WTC11 (cell line): ENCODE measurements at regions not wholly inside any gene's neighbourhood (a gene's known extent, or its start where the extent isn't known, plus 50 kb on each side); places are given as distances from the start of the nearest gene placed in this dataset.

Experiments
- ATAC-seq: fragments of 200-7000 bp; cut with Tn5 transposase; 2 replicates; pipeline ENCODE4 v1.10.0; 2021; ENCODE audit warnings: mild to moderate bottlenecking, moderate library complexity
- CTCF ChIA-PET: fragments of 300-600 bp; sonication (Branson Sonifier 250); formaldehyde crosslinking; loops from one replicate; lab custom pipeline; 2021; ENCODE audit warnings: antibody characterized with exemption; lab: Charles Lee
- POLR2A ChIA-PET: fragments of 350-600 bp; sonication (Branson Sonifier 250); formaldehyde crosslinking; loops from one replicate; lab custom pipeline; 2021; ENCODE audit warnings: antibody characterized with exemption; lab: Charles Lee
- DNase-seq: peaks from one replicate; pipeline ENCODE4 v3.0.0; 2021; ENCODE audit warnings: low spot score
- H3K27ac Mint-ChIP-seq: 2 replicates; pipeline ENCODE4 v1.8.0; 2021; ENCODE audit warnings: mixed read lengths
- H3K27me3 Mint-ChIP-seq: 2 replicates; pipeline ENCODE4 v1.8.0; 2021; ENCODE audit warnings: low read depth, mild to moderate bottlenecking, moderate library complexity, mixed read lengths
- H3K36me3 Mint-ChIP-seq: 2 replicates; pipeline ENCODE4 v1.8.0; 2021; ENCODE audit warnings: mixed read lengths
- H3K4me1 Mint-ChIP-seq: 2 replicates; pipeline ENCODE4 v1.8.0; 2022; ENCODE audit warnings: mixed read lengths
- H3K4me3 Mint-ChIP-seq: 2 replicates; pipeline ENCODE4 v1.8.0; 2021; ENCODE audit warnings: mild to moderate bottlenecking, moderate library complexity, mixed read lengths
- H3K9me3 Mint-ChIP-seq: 2 replicates; pipeline ENCODE4 v1.8.0; 2021; ENCODE audit warnings: mixed read lengths
- CBFB ChIP-seq: sonication (generic); formaldehyde crosslinking; IDR thresholded peaks from 2 replicates; pipeline ENCODE4 v1.8.1; 2022; ENCODE audit warnings: mild to moderate bottlenecking, low read depth, missing genetic modification reagents
- CREB1 ChIP-seq: sonication (generic); formaldehyde crosslinking; IDR thresholded peaks from 2 replicates; pipeline ENCODE4 v1.8.0; 2023; ENCODE audit warnings: mild to moderate bottlenecking, missing genetic modification reagents
- ESRRA ChIP-seq: sonication (generic); formaldehyde crosslinking; IDR thresholded peaks from 2 replicates; pipeline ENCODE4 v1.8.1; 2022; ENCODE audit warnings: mild to moderate bottlenecking, missing genetic modification reagents, borderline replicate concordance
- FOXP1 ChIP-seq: sonication (generic); formaldehyde crosslinking; IDR thresholded peaks from 2 replicates; pipeline ENCODE4 v1.8.0; 2022; ENCODE audit warnings: missing genetic modification reagents, mild to moderate bottlenecking, moderate library complexity, borderline replicate concordance
- MXD4 ChIP-seq: fragments of 250-450 bp; sonication (Bioruptor Pico); IDR thresholded peaks from 2 replicates; pipeline ENCODE4 v1.8.0; 2021; ENCODE audit warnings: mild to moderate bottlenecking, moderate library complexity, borderline replicate concordance
- NFYB ChIP-seq: sonication (generic); formaldehyde crosslinking; conservative IDR thresholded peaks from 2 replicates; pipeline ENCODE4 v1.8.0; 2022; ENCODE audit warnings: low read depth, missing genetic modification reagents
- NR3C1 ChIP-seq: sonication (generic); formaldehyde crosslinking; conservative IDR thresholded peaks from 2 replicates; pipeline ENCODE4 v1.8.1; 2023; ENCODE audit warnings: low read depth, mild to moderate bottlenecking, missing genetic modification reagents
- RELA ChIP-seq: sonication (generic); formaldehyde crosslinking; IDR thresholded peaks from 2 replicates; pipeline ENCODE4 v1.8.1; 2022; ENCODE audit warnings: missing genetic modification reagents, mild to moderate bottlenecking, borderline replicate concordance
- TP53 ChIP-seq: sonication (generic); formaldehyde crosslinking; IDR thresholded peaks from 2 replicates; pipeline ENCODE4 v1.8.1; 2023; ENCODE audit warnings: mild to moderate bottlenecking, missing genetic modification reagents
- ZNF423 ChIP-seq: fragments of 250-450 bp; sonication (Bioruptor Pico); IDR thresholded peaks from 2 replicates; pipeline ENCODE4 v2.1.2; 2022; ENCODE audit warnings: mild to moderate bottlenecking, moderate library complexity
- TF ChIP-seq, protein P1 (sequence below): sonication (generic); formaldehyde crosslinking; IDR thresholded peaks from 2 replicates; pipeline ENCODE4 v1.8.1; 2022; ENCODE audit warnings: low read depth, mild to moderate bottlenecking, moderate library complexity, missing genetic modification reagents, borderline replicate concordance
- TF ChIP-seq, protein P2 (sequence below): fragments of 250-450 bp; sonication (Bioruptor Pico); IDR thresholded peaks from 2 replicates; pipeline ENCODE4 v2.1.2; 2022; ENCODE audit warnings: mild to moderate bottlenecking, moderate library complexity
- TF ChIP-seq, protein P3 (sequence below): sonication (generic); formaldehyde crosslinking; IDR thresholded peaks from 2 replicates; pipeline ENCODE4 v1.8.0; 2022; ENCODE audit warnings: mild to moderate bottlenecking, missing genetic modification reagents
- TF ChIP-seq, protein P4 (sequence below): fragments of 250-450 bp; sonication (Bioruptor Pico); IDR thresholded peaks from 2 replicates; pipeline ENCODE4 v1.8.0; 2021; ENCODE audit warnings: mild to moderate bottlenecking
- TF ChIP-seq, protein P5 (sequence below): sonication (generic); formaldehyde crosslinking; IDR thresholded peaks from 2 replicates; pipeline ENCODE4 v1.8.1; 2022; ENCODE audit warnings: low read depth, missing genetic modification reagents, borderline replicate concordance
- TF ChIP-seq, protein P6 (sequence below): fragments of 250-450 bp; sonication (Bioruptor Pico); IDR thresholded peaks from 2 replicates; pipeline ENCODE4 v1.9.0; 2021; ENCODE audit warnings: mild to moderate bottlenecking, borderline replicate concordance

DNA sequence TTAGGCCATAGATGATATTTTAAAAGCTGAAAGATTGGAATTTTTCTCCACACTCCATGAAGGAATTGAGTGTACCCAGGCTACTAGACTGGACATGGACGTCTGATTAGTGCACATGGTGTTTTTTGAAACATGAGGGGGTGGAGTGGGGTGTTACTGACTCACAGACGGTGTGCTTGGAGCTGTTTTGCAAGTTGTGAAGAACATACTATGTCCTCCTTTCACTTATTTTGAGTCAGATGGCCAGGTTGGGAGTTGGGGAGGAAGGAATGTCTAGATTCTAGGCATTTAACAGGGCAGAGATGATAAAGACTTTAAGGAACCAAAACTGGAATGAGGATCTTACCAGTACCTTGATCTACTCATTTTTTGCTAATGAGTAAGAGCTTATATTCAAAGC lies 158.1 kb upstream of the MTNR1B start:
- Mint-ChIP-seq H3K4me3 (no peak overlapping the region), H3K9me3 (peaks cover 13% of the 10 kb centered on the region), H3K27me3 (no peaks in the 10 kb centered on the region), H3K27ac (no peak overlapping the region), H3K4me1 (peaks cover 31% of the 10 kb centered on the region), H3K36me3 (peaks cover 6% of the 10 kb centered on the region; the same call in 1 of the 2 replicates)
- POLR2A ChIA-PET, result no interaction called here
- TF ChIP-seq CBFB (CRISPR knock-in tag), result no peak
- TF ChIP-seq FOXP1 (CRISPR knock-in tag), result no peak
- TF ChIP-seq, protein P1, sequence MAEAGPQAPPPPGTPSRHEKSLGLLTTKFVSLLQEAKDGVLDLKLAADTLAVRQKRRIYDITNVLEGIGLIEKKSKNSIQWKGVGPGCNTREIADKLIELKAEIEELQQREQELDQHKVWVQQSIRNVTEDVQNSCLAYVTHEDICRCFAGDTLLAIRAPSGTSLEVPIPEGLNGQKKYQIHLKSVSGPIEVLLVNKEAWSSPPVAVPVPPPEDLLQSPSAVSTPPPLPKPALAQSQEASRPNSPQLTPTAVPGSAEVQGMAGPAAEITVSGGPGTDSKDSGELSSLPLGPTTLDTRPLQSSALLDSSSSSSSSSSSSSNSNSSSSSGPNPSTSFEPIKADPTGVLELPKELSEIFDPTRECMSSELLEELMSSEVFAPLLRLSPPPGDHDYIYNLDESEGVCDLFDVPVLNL (CRISPR knock-in tag), result no peak
- no peak for TF ChIP-seq NFYB (CRISPR knock-in tag)
- no peak for TF ChIP-seq TP53
- TF ChIP-seq, protein P2, sequence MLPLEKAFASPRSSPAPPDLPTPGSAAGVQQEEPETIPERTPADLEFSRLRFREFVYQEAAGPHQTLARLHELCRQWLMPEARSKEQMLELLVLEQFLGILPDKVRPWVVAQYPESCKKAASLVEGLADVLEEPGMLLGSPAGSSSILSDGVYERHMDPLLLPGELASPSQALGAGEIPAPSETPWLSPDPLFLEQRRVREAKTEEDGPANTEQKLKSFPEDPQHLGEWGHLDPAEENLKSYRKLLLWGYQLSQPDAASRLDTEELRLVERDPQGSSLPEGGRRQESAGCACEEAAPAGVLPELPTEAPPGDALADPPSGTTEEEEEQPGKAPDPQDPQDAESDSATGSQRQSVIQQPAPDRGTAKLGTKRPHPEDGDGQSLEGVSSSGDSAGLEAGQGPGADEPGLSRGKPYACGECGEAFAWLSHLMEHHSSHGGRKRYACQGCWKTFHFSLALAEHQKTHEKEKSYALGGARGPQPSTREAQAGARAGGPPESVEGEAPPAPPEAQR, result no peak
- TF ChIP-seq, protein P3, sequence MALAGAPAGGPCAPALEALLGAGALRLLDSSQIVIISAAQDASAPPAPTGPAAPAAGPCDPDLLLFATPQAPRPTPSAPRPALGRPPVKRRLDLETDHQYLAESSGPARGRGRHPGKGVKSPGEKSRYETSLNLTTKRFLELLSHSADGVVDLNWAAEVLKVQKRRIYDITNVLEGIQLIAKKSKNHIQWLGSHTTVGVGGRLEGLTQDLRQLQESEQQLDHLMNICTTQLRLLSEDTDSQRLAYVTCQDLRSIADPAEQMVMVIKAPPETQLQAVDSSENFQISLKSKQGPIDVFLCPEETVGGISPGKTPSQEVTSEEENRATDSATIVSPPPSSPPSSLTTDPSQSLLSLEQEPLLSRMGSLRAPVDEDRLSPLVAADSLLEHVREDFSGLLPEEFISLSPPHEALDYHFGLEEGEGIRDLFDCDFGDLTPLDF, result no peak
- TF ChIP-seq ESRRA (CRISPR knock-in tag), result no peak
- TF ChIP-seq, protein P4, sequence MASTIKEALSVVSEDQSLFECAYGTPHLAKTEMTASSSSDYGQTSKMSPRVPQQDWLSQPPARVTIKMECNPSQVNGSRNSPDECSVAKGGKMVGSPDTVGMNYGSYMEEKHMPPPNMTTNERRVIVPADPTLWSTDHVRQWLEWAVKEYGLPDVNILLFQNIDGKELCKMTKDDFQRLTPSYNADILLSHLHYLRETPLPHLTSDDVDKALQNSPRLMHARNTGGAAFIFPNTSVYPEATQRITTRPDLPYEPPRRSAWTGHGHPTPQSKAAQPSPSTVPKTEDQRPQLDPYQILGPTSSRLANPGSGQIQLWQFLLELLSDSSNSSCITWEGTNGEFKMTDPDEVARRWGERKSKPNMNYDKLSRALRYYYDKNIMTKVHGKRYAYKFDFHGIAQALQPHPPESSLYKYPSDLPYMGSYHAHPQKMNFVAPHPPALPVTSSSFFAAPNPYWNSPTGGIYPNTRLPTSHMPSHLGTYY, result no peak
- TF ChIP-seq, protein P5, sequence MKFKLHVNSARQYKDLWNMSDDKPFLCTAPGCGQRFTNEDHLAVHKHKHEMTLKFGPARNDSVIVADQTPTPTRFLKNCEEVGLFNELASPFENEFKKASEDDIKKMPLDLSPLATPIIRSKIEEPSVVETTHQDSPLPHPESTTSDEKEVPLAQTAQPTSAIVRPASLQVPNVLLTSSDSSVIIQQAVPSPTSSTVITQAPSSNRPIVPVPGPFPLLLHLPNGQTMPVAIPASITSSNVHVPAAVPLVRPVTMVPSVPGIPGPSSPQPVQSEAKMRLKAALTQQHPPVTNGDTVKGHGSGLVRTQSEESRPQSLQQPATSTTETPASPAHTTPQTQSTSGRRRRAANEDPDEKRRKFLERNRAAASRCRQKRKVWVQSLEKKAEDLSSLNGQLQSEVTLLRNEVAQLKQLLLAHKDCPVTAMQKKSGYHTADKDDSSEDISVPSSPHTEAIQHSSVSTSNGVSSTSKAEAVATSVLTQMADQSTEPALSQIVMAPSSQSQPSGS, result no peak
- TF ChIP-seq NR3C1 (CRISPR knock-in tag), result no peak
- TF ChIP-seq ZNF423 (CRISPR knock-in tag), result no peak
- ATAC-seq, result no peak
- no peak for DNase-seq
- CTCF ChIA-PET, result no interaction called here

DNA sequence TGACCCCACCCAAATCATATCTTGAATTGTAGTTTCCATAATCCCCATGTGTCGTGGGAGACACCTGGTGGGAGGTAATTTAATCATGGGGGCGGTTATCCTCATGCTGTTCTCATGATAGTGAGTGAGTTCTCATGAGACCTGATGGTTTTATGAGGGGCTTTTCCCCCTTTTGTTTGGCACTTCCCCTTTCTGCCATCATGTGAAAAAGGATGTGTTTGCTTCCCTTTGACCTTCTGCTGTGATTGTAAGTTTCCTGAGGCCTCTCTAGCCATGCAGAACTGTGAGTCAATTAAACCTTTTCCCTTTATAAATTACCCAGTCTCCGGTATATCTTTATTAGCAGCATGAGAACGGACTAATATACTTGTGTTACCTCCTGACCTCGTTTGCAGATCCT lies 156.6 kb upstream of the MTNR1B start:
- H3K9me3 Mint-ChIP-seq, result peaks cover 13% of the 10 kb centered on the region
- CTCF ChIA-PET, result no interaction called here
- DNase-seq (no peak), ATAC-seq (no peak)
- no peaks in the 10 kb centered on the region; the same call in 1 of the 2 replicates for H3K27me3 Mint-ChIP-seq
- no peak overlapping the region for H3K4me3 Mint-ChIP-seq
- peaks cover 6% of the 10 kb centered on the region; the same call in 1 of the 2 replicates for H3K36me3 Mint-ChIP-seq
- H3K27ac Mint-ChIP-seq, result no peak overlapping the region
- no peak for TF ChIP-seq MXD4 (CRISPR knock-in tag)
- TF ChIP-seq, protein P6, sequence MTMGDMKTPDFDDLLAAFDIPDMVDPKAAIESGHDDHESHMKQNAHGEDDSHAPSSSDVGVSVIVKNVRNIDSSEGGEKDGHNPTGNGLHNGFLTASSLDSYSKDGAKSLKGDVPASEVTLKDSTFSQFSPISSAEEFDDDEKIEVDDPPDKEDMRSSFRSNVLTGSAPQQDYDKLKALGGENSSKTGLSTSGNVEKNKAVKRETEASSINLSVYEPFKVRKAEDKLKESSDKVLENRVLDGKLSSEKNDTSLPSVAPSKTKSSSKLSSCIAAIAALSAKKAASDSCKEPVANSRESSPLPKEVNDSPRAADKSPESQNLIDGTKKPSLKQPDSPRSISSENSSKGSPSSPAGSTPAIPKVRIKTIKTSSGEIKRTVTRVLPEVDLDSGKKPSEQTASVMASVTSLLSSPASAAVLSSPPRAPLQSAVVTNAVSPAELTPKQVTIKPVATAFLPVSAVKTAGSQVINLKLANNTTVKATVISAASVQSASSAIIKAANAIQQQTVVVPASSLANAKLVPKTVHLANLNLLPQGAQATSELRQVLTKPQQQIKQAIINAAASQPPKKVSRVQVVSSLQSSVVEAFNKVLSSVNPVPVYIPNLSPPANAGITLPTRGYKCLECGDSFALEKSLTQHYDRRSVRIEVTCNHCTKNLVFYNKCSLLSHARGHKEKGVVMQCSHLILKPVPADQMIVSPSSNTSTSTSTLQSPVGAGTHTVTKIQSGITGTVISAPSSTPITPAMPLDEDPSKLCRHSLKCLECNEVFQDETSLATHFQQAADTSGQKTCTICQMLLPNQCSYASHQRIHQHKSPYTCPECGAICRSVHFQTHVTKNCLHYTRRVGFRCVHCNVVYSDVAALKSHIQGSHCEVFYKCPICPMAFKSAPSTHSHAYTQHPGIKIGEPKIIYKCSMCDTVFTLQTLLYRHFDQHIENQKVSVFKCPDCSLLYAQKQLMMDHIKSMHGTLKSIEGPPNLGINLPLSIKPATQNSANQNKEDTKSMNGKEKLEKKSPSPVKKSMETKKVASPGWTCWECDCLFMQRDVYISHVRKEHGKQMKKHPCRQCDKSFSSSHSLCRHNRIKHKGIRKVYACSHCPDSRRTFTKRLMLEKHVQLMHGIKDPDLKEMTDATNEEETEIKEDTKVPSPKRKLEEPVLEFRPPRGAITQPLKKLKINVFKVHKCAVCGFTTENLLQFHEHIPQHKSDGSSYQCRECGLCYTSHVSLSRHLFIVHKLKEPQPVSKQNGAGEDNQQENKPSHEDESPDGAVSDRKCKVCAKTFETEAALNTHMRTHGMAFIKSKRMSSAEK (CRISPR knock-in tag), result no peak
- TF ChIP-seq CREB1 (CRISPR knock-in tag), result no peak
- TF ChIP-seq RELA (CRISPR knock-in tag), result no peak
- POLR2A ChIA-PET, result no interaction called here
- peaks cover 23% of the 10 kb centered on the region for H3K4me1 Mint-ChIP-seq
